DND-41 (cell line): ENCODE measurements at regions not wholly inside any gene's neighbourhood (a gene's known extent, or its start where the extent isn't known, plus 50 kb on each side); places are given as distances from the start of the nearest gene placed in this dataset.
A peak's percentile ranks its signal among the peaks of the same experiment; 100 is the strongest.

Experiments
- ATAC-seq: fragments of 200-7000 bp; cut with Tn5 transposase; 3 replicates; pipeline ENCODE4 v1.9.1; 2021; ENCODE audit warnings: low read depth; ENCODE audit not compliant: insufficient read depth
- DNase-seq: peaks from one replicate; pipeline ENCODE4 v3.0.0-alpha.2; 2020
- H2AFZ ChIP-seq: 2 replicates; pipeline ENCODE4 v1.6.0; 2012; ENCODE audit warnings: low read depth, low read length
- H3K27ac ChIP-seq: 2 replicates; pipeline ENCODE4 v1.5.1; 2012; ENCODE audit warnings: low read length, inconsistent platforms
- H3K27me3 ChIP-seq: fragments of 200-600 bp; sonication (generic); 2 replicates; pipeline ENCODE4 v1.6.0; 2012; ENCODE audit warnings: low read length, mild to moderate bottlenecking, inconsistent platforms; ENCODE audit not compliant: insufficient read depth, poor library complexity
- H3K36me3 ChIP-seq: 2 replicates; pipeline ENCODE4 v1.5.1; 2012; ENCODE audit warnings: low read length, inconsistent platforms; ENCODE audit not compliant: insufficient read depth
- H3K4me1 ChIP-seq: 2 replicates; pipeline ENCODE4 v1.5.1; 2012; ENCODE audit warnings: mild to moderate bottlenecking, low read length; ENCODE audit not compliant: insufficient read depth
- H3K4me2 ChIP-seq: 2 replicates; pipeline ENCODE4 v1.6.0; 2012; ENCODE audit warnings: mild to moderate bottlenecking, moderate library complexity, low read length, inconsistent platforms; ENCODE audit not compliant: insufficient read depth
- H3K4me3 ChIP-seq, 2 experiments: fragments of 200-600 bp in 1 of 2; shearing (Covaris generic) in 1 of 2; 2 replicates each; pipeline ENCODE4 v1.5.1; 2012 to 2016; ENCODE audit warnings: inconsistent platforms in 2 of 2, low read length in 2 of 2, mild to moderate bottlenecking in 2 of 2, low read depth in 1 of 2, moderate library complexity in 1 of 2
- H3K79me2 ChIP-seq: 2 replicates; pipeline ENCODE4 v1.6.0; 2012; ENCODE audit warnings: low read length, inconsistent platforms; ENCODE audit not compliant: insufficient read depth
- H3K9ac ChIP-seq: 2 replicates; pipeline ENCODE4 v1.6.0; 2012; ENCODE audit warnings: low read depth, mild to moderate bottlenecking, inconsistent platforms, low read length, moderate library complexity
- H3K9me3 ChIP-seq: 2 replicates; pipeline ENCODE4 v1.5.1; 2012; ENCODE audit warnings: low read length, moderate library complexity, mild to moderate bottlenecking, inconsistent platforms; ENCODE audit not compliant: insufficient read depth, severe bottlenecking
- H4K20me1 ChIP-seq: 2 replicates; pipeline ENCODE4 v1.6.0; 2012; ENCODE audit warnings: low read length; ENCODE audit not compliant: insufficient read depth
- CTCF ChIP-seq: IDR thresholded peaks from 2 replicates; pipeline ENCODE4 v1.5.1; 2012; ENCODE audit warnings: borderline replicate concordance, low read length, moderate library complexity, mild to moderate bottlenecking; ENCODE audit not compliant: poor library complexity, severe bottlenecking; ENCODE audit errors: extremely low read depth
- EZH2 ChIP-seq: IDR thresholded peaks from 3 replicates; pipeline ENCODE4 v1.6.1; 2012; ENCODE audit warnings: borderline replicate concordance, low read depth, mild to moderate bottlenecking, moderate library complexity, low read length, inconsistent platforms; ENCODE audit not compliant: severe bottlenecking

GRCh38 chr2:74046441-74046840 is 61.7 kb downstream of the TET3 start:
- Histone ChIP-seq H4K20me1 (peaks cover 61% of the 10 kb centered on the region), H3K9ac (no peak overlapping the region), H3K27me3 (no peaks in the 10 kb centered on the region), H3K27ac (no peak overlapping the region), H2AFZ (no peak overlapping the region), H3K36me3 (peaks cover 54% of the 10 kb centered on the region), H3K9me3 (no peaks in the 10 kb centered on the region), H3K4me3 (no peak overlapping the region), H3K4me2 (no peak overlapping the region), H3K79me2 (peaks cover 89% of the 10 kb centered on the region), H3K4me1 (peaks cover 29% of the 10 kb centered on the region)
- ATAC-seq (no peak), DNase-seq (no peak)
- no peak for TF ChIP-seq CTCF
- TF ChIP-seq EZH2: no peak

GRCh38 chr2:74047152-74047551 is 62.4 kb downstream of the TET3 start:
- Histone ChIP-seq H3K27ac (no peak overlapping the region; the same call in 1 of the 2 replicates), H4K20me1 (peaks cover 61% of the 10 kb centered on the region), H3K4me1 (peaks cover 36% of the 10 kb centered on the region), H2AFZ (no peak overlapping the region), H3K4me2 (no peak overlapping the region), H3K9ac (no peak overlapping the region), H3K79me2 (peaks cover 88% of the 10 kb centered on the region), H3K4me3 (no peak overlapping the region), H3K9me3 (no peaks in the 10 kb centered on the region), H3K27me3 (no peaks in the 10 kb centered on the region), H3K36me3 (peaks cover 54% of the 10 kb centered on the region)
- TF ChIP-seq EZH2 (no peak), CTCF (no peak)
- DNase-seq (no peak), ATAC-seq (no peak)

GRCh38 chr2:74048147-74048546 is 63.4 kb downstream of the TET3 start:
- Histone ChIP-seq H3K27me3 (no peaks in the 10 kb centered on the region), H3K4me2 (no peak overlapping the region), H3K9me3 (no peaks in the 10 kb centered on the region), H3K4me1 (peaks cover 46% of the 10 kb centered on the region), H3K4me3 (no peak overlapping the region), H4K20me1 (peaks cover 51% of the 10 kb centered on the region), H3K9ac (no peak overlapping the region), H3K79me2 (peaks cover 79% of the 10 kb centered on the region), H3K27ac (no peak overlapping the region), H2AFZ (no peak overlapping the region), H3K36me3 (peaks cover 54% of the 10 kb centered on the region)
- TF ChIP-seq EZH2 (no peak), CTCF (no peak)
- ATAC-seq: no peak
- DNase-seq: no peak

- Histone ChIP-seq H3K9ac (no peak overlapping the region), H2AFZ (no peak overlapping the region), H3K36me3 (peaks cover 57% of the 10 kb centered on the region), H3K4me3 (no peak overlapping the region), H3K27ac (peak overlapping the region; percentile 31; the same call in 1 of the 2 replicates), H3K27me3 (no peaks in the 10 kb centered on the region), H3K79me2 (peaks cover 77% of the 10 kb centered on the region), H4K20me1 (peaks cover 51% of the 10 kb centered on the region), H3K9me3 (no peaks in the 10 kb centered on the region), H3K4me2 (no peak overlapping the region), H3K4me1 (peaks cover 55% of the 10 kb centered on the region)
- TF ChIP-seq CTCF (no peak), EZH2 (no peak)
- ATAC-seq (no peak), DNase-seq (no peak)
Measured at GRCh38 chr2:74048843-74049519, 64.3 kb downstream of the TET3 start.
